IPS-18a (cell line): ENCODE measurements at regions not wholly inside any gene's neighbourhood (a gene's known extent, or its start where the extent isn't known, plus 50 kb on each side); places are given as distances from the start of the nearest gene placed in this dataset.

Source experiments
- H3K27ac ChIP-seq: one replicate; pipeline ENCODE4 v1.5.1; 2013; ENCODE audit warnings: low read length
- H3K27me3 ChIP-seq: one replicate; pipeline ENCODE4 v1.6.1; 2013; ENCODE audit warnings: mild to moderate bottlenecking, low read length; ENCODE audit not compliant: control insufficient read depth, insufficient read depth
- H3K36me3 ChIP-seq: one replicate; pipeline ENCODE4 v1.6.1; 2013; ENCODE audit warnings: low read depth, low read length; ENCODE audit not compliant: control insufficient read depth
- H3K4me1 ChIP-seq: one replicate; pipeline ENCODE4 v1.6.1; 2013; ENCODE audit warnings: low read depth, low read length; ENCODE audit not compliant: control insufficient read depth
- H3K4me3 ChIP-seq: one replicate; pipeline ENCODE4 v1.5.1; 2013; ENCODE audit warnings: low read length
- H3K9ac ChIP-seq: one replicate; pipeline ENCODE4 v1.6.1; 2013; ENCODE audit warnings: mild to moderate bottlenecking, low read length, moderate library complexity
- H3K9me3 ChIP-seq: one replicate; pipeline ENCODE4 v1.6.1; 2013; ENCODE audit warnings: low read depth, low read length; ENCODE audit not compliant: control insufficient read depth

DNA sequence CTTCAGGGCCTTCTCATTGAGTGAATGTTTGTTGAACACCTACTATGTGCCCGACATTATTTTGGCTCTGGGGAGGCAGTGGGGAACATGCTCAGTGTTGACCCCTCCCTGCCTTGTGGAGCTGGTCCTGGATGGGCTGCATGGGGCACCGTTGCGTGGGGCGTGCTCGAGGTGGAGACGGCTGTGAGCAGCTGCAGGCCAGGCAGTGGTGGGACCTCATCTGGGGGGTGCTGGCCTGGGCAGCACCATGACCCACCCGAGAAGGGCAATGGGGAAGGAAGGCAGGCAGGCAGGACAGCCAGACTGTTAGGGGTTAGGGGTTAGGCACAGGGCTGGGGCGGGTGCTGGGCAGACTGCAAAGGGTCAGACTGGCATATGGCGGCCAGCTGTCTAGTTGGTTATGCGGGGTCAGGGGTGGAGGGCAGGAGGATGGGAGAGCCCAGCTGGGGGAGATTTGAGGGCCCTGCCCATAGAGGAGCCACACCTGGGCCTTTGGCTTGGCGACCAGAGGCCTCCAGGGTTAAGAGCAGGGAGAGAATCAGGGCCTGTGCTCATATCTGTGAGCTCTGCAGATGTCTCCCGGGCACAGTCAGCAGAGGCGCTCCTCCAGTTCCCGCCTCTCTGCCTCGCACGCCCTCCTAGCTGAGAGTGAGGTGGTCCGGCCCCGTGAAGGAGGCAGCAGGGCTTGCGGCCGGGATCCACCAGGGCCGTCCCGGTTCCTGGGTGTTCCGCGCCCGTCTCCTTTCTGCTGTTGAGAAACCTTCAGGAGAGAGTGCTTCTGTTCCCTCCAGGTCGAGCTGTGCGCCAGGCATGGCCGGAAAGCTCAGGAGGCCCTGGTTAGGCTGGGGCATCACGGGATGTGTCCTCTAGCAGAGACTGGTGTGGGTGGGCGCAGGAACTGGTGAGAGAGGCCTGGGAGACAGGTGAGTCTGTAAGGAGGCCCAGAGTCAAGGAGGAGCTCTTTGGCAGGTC is 73.3 kb downstream of the RGS12 start:
- H3K9ac ChIP-seq, result no peak overlapping the region
- peaks cover 32% of the 10 kb centered on the region for H3K27me3 ChIP-seq
- H3K36me3 ChIP-seq, result no peaks in the 10 kb centered on the region
- no peak overlapping the region for H3K4me3 ChIP-seq
- H3K4me1 ChIP-seq, result peaks cover 23% of the 10 kb centered on the region
- H3K27ac ChIP-seq, result no peak overlapping the region
- no peaks in the 10 kb centered on the region for H3K9me3 ChIP-seq

DNA sequence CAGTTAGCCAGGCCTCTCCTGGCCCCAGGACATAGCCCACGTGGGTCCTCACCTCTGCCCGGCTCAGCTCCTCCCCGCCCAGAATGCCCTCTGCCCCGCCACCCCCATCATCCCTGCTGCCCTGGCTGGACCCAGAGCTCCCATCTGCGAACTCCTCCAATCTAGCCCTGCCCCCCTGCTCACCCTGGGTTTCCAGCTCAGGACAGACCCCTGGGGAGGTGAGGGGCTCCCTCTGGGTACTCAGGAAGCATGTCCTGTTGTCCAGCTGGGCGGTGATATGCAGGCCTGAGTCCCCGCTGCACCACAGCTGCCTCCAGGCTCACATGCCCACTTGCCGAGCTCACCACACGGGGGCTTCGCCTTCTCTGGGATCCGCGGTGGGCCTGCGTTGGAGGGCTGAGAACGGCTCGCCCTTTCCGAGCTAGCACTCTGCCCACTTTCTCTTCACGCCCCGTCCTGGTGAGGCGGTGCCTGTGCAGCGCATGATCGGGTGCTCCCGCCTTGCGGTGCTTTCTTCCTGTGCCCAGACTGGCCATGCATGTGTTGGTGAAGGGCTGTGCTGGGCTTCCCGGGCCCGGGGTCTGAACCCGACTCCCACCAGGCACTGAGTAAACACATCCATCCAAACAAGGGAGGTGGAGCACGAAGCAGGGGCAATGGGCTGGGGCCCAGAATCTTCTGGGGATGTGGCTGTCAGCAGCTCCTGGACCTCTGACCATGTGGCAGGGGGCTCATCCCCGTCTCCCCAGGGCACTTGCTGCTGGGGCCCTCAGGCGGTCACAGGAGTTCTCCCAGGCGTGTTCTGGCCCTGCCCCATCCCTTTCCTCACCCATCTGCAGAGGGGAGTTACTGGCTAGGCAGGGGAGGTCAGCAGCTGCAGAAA is 74.3 kb downstream of the RGS12 start:
- H3K36me3 ChIP-seq, result no peaks in the 10 kb centered on the region
- H3K4me1 ChIP-seq, result peaks cover 33% of the 10 kb centered on the region
- H3K27ac ChIP-seq, result no peak overlapping the region
- peaks cover 42% of the 10 kb centered on the region for H3K27me3 ChIP-seq
- no peak overlapping the region for H3K4me3 ChIP-seq
- H3K9ac ChIP-seq, result no peak overlapping the region
- H3K9me3 ChIP-seq, result no peaks in the 10 kb centered on the region

DNA sequence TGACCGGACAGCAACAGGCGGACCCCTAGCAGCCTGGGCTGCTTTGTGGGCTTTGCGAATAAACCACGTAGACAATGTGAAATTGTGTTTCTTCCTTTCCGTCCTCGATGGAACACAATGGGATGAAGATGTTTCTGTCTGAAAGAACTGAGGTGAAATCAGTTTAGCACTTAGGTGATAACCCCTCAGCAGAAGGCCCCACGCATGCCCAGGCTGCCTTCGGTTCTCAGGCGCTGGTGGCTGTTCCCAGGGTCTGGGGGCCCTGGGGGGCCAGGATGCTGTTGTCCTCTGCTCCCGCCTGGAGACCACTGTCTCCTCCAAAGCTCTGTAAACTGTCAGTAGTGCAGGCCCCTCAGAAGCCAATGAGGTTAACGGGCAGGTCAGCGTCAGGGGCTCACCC is 73.9 kb upstream of the HGFAC start:
- Histone ChIP-seq H3K27me3 (peaks cover 49% of the 10 kb centered on the region), H3K36me3 (no peaks in the 10 kb centered on the region), H3K27ac (no peak overlapping the region), H3K9ac (no peak overlapping the region), H3K4me3 (no peak overlapping the region), H3K9me3 (no peaks in the 10 kb centered on the region), H3K4me1 (peaks cover 34% of the 10 kb centered on the region)

DNA sequence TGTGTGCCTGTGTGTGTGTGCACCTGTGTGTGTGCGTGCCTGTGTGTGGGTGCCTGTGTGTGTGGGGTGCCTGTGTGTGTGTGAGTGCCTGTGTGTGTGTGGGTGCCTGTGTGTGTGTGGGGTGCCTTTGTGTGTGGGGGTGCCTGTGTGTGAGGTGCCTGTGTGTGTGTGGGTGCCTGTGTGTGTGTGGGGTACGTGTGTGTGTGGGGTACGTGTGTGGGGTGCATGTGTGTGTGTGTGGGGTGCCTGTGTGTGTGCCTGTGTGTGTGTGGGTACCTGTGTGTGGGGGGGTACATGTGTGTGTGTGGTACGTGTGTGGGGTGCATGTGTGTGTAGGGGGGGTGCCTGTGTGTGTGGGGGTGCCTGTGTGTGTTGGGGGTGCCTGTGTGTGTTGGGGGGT is 73.4 kb upstream of the HGFAC start:
- Histone ChIP-seq H3K9me3 (no peaks in the 10 kb centered on the region), H3K4me1 (peaks cover 34% of the 10 kb centered on the region), H3K27ac (no peak overlapping the region), H3K4me3 (no peak overlapping the region), H3K36me3 (no peaks in the 10 kb centered on the region), H3K27me3 (peaks cover 50% of the 10 kb centered on the region), H3K9ac (no peak overlapping the region)

DNA sequence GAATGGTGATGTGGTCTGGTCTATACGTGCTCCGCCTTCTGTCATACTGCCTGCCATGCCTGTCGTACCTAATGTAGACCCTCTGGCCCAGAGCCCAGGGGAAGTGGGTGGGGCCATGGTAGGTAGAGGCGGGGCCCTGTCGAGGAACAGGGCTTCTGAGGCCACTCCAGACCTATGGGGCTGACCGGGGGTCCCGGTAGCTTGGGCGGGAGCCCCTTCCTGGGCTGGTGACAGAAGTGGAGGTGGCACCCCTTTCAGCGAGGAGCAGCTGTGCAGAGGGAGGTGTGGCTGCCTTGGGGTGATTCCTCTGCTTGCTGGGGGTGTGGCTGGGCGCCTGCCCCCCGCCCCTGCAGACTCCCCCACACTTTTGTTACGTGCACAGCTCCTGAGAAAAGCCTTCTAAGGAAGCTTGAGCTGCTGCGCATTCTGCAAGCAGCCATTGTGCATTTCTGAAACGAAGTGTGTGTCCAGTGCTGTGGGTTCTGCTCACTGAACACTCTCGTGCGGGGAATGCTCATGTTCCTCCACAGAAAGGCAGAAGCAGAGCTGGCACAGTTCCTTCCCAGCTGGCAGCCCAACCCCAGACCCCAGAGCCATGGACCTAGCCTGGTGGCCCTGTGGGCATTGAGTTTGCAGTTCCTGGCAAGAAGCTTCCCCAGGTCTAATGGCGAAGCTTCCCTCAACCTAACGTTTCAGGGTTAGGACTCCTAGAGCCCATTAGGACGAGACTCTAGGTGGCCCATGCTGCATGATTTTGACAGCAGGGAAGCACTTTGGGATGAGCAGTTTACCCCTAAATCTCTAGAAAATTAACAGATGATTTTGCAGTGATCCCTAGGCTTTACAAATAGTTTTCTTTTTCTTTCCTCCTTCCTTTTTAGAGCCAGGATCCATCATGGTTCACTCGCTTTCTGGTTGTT is 72.7 kb upstream of the HGFAC start:
- Histone ChIP-seq H3K36me3 (no peaks in the 10 kb centered on the region), H3K9me3 (no peaks in the 10 kb centered on the region), H3K27me3 (peaks cover 50% of the 10 kb centered on the region), H3K4me1 (peaks cover 34% of the 10 kb centered on the region), H3K9ac (no peak overlapping the region), H3K4me3 (peak overlapping the region; percentile 43), H3K27ac (peak overlapping the region; percentile 7)

DNA sequence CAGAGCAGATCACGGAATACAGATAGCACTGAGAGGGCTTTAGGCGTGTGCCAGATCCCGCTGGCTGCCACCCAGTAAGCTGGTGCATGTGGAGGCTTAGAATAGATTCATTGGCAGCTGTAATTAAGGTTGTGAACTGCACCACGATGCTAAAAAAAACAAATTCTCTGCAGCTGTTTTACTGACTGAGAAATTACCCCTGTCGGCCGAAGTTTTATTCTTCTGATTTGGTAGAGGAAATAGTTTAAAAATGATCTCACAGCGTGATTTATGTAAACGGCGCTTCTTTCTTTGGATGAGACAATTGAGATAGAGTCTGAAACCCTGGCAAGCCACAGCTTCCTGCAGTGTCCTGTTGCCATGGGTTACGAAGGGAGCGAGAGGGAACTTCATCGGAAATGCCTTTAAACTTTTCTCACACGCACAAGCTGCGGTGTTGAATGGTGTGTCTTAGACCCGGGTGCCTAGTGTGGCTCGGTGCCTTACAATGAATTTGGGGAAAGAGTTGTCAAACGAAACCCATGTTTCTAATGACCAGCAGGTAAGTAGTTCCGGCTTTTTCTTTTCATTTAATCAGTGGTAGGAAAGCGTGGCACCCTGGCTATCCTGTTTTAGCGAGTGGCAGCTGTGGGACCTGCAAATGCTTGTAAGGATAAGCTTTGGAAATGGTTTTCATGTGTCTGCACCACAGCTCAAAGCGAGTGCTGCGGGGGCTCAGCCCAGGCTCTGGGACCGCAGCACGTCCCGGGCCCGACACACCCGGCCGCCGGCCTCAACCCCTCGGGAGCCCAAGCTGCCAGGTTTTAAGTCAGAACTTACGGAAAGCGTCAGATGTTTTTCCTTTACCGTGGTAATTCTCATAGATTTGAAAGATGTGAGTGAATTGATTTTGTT is 71.7 kb upstream of the HGFAC start:
- peak overlapping the region; percentile 7 for H3K27ac ChIP-seq
- peak overlapping the region; percentile 43 for H3K4me3 ChIP-seq
- no peaks in the 10 kb centered on the region for H3K9me3 ChIP-seq
- peaks cover 50% of the 10 kb centered on the region for H3K27me3 ChIP-seq
- peaks cover 34% of the 10 kb centered on the region for H3K4me1 ChIP-seq
- H3K36me3 ChIP-seq, result no peaks in the 10 kb centered on the region
- no peak overlapping the region for H3K9ac ChIP-seq

DNA sequence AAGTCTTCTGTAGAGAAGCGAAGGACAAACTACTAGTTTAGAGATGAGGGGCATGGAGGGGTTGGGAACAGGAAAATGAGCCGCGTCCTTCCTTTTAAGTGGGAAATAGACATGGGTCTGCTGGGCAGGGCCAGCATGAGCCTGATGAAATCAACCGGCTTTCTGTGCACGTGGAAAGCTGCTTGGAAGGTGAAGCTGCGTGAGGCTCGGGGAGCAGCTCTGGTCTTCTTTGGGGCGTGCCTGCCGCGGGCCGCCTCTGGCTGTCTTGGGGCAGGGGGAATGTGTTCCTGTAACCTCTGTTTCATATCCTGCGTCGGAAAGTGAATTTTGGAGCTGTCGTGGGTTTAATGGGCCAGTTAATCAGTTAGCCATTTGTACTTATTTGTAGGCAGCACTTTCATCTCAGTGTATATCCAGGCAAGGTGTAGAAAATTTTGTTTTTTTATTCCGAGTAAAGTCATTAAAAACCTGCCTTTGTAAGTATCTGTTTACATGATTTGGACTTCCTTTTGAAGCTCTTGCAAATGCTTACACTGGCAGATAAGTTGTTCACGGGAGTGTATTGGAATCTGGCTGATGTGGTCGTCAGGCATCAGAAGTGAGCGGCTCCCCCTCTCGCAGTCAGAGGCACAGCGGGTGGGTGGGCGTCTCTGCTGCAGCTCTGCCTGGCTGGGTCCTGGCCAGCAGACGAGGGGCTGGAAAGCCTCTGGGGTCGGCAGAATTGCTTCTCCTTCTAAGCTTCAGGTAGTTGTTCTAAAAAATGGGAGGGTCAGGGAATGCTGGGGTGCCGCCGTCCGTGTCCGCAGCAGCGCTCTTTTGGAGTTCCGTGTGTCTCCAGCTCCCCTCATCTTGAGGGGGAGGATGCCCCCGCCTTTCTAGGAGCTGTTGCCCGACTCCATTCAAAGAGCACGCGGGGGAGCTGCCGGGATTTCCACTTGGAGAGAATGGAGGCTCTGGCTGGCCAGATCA is 70.5 kb upstream of the HGFAC start:
- Histone ChIP-seq H3K36me3 (no peaks in the 10 kb centered on the region), H3K27ac (no peak overlapping the region), H3K27me3 (peaks cover 50% of the 10 kb centered on the region), H3K4me1 (peaks cover 34% of the 10 kb centered on the region), H3K4me3 (peak overlapping the region; percentile 43), H3K9ac (peak overlapping the region; percentile 21), H3K9me3 (no peaks in the 10 kb centered on the region)

DNA sequence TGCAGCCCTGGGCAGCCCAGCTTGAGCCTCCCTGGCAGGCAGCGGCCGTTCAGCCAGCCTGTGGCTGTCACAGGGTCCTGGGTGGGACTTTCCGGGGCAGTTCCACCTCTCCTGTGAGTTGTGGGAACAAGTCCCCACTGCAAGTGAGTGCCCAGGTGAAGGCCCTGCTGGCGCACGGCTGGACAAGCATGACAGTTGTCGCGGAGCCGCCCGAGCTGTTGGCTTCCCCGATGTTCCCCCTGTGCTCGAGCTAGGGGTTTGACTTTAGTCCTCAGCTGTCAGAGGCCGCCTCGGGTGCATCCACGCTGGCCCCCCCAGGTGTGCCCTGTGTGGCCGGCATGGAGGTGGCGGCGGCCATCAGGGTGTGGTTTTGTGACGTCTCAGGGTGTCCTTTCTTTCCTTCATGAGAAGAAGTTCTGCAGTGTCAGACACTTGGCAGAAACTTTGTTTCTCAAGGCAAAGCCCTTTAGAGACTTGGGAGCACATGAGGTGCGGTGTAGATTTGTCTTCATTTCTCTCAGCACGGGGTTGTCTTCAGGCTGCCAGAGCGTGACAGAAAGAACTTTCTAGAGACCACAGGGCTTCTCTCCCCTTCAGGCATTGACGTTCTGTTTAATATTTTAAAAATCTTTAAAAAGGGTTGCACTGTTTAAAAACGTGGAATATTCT is 69.4 kb upstream of the HGFAC start:
- no peak overlapping the region for H3K27ac ChIP-seq
- no peak overlapping the region for H3K9ac ChIP-seq

DNA sequence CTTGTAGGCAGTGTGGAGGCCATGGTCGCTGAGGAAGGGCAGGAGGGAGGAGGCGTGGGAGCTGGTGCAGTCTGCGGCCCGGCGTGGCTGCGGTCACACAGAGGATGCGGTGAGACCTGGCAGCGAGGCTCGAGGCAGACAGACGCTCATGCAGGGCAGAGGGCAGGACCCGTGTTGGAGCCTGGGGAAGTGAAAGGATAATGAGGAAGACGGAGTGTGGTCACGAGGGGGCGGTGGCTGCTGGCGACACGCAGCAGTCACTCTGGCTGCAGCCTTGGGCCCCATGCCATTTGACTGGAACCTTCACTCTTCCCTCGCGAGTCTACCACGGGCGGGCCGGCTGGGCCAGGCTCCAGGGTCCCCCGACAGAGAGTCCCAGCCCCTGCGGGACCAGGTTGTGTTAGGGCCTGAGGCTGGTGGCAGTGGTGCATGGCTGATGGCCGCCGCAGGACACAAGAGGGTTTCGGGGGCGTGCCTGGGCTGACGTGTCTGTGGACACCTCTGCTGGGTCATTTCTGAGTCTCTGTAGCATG is 68.8 kb upstream of the HGFAC start:
- H3K9ac ChIP-seq, result no peak overlapping the region
- H3K27ac ChIP-seq, result no peak overlapping the region
- no peaks in the 10 kb centered on the region for H3K9me3 ChIP-seq
- no peaks in the 10 kb centered on the region for H3K36me3 ChIP-seq
- peaks cover 34% of the 10 kb centered on the region for H3K4me1 ChIP-seq
- no peak overlapping the region for H3K4me3 ChIP-seq
- peaks cover 47% of the 10 kb centered on the region for H3K27me3 ChIP-seq

More for the DNA sequence above, 69.4 kb upstream of the HGFAC start:
- no peak overlapping the region for H3K4me3 ChIP-seq
- H3K4me1 ChIP-seq, result peaks cover 34% of the 10 kb centered on the region
- H3K27me3 ChIP-seq, result peaks cover 50% of the 10 kb centered on the region
- H3K36me3 ChIP-seq, result no peaks in the 10 kb centered on the region
- no peaks in the 10 kb centered on the region for H3K9me3 ChIP-seq
